ENCODE measurements at regions not wholly inside any gene's neighbourhood (a gene's known extent, or its start where the extent isn't known, plus 50 kb on each side); places are given as distances from the start of the nearest gene placed in this dataset.

DNA sequence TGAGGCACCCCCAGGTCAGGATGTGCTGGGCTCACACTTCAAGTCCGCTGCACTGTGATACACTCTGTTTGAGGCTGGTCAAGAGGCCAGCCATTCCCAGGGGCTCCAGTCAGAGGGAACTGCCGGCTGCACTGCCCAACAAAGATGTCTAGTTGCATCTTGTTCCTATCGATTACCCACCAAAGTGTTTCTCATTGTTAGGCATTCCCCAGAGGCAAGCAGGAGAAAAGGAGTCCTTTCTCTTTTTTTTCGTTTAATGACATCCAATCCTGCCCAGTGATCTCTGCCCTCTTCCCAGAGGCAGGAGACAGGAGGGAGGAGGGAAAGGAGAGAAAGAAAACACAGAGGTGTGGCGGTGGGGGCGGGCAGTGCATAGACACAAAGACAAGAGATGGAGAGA is 150.4 kb downstream of the OMA1 start:
- CTCF ChIA-PET: no interaction called here
- intact Hi-C loops (cut with micrococcal nuclease; ENCODE audit: unreplicated experiment): no loop called here
- Histone ChIP-seq H3K27me3 (replicated peaks; ENCODE audit: insufficient read depth, low read depth, low read length, poor library complexity) (no peaks in the 10 kb centered on the region), H3K36me3 (ENCODE audit: insufficient read depth, low read length, poor library complexity, severe bottlenecking) (no peaks in the 10 kb centered on the region), H3K9me3 (ENCODE audit: low read depth, low read length, poor library complexity, severe bottlenecking) (no peaks in the 10 kb centered on the region), H3K27ac (ENCODE audit: low read depth, low read length, poor library complexity, severe bottlenecking) (no peak overlapping the region), H3K4me1 (ENCODE audit: insufficient read depth, low read length, poor library complexity, severe bottlenecking) (peaks cover 16% of the 10 kb centered on the region), H3K4me3 (ENCODE audit: low read depth, low read length, poor library complexity, severe bottlenecking) (no peak overlapping the region)
- POLR2A ChIA-PET (ENCODE audit: low non-redundant PET): no interaction called here
- no peak for TF ChIP-seq EZH2 (IDR thresholded peaks at IDR 0.05; ENCODE audit: borderline replicate concordance, low read depth, low read length, poor library complexity, severe bottlenecking)
- TF ChIP-seq, protein P1, sequence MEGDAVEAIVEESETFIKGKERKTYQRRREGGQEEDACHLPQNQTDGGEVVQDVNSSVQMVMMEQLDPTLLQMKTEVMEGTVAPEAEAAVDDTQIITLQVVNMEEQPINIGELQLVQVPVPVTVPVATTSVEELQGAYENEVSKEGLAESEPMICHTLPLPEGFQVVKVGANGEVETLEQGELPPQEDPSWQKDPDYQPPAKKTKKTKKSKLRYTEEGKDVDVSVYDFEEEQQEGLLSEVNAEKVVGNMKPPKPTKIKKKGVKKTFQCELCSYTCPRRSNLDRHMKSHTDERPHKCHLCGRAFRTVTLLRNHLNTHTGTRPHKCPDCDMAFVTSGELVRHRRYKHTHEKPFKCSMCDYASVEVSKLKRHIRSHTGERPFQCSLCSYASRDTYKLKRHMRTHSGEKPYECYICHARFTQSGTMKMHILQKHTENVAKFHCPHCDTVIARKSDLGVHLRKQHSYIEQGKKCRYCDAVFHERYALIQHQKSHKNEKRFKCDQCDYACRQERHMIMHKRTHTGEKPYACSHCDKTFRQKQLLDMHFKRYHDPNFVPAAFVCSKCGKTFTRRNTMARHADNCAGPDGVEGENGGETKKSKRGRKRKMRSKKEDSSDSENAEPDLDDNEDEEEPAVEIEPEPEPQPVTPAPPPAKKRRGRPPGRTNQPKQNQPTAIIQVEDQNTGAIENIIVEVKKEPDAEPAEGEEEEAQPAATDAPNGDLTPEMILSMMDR (conservative IDR thresholded peaks at IDR 0.05; ENCODE audit: low read depth, low read length): no peak
- no peak for DNase-seq (ENCODE audit: low spot score)
- BruUV-seq (replicated peaks): no TSS peak

DNA sequence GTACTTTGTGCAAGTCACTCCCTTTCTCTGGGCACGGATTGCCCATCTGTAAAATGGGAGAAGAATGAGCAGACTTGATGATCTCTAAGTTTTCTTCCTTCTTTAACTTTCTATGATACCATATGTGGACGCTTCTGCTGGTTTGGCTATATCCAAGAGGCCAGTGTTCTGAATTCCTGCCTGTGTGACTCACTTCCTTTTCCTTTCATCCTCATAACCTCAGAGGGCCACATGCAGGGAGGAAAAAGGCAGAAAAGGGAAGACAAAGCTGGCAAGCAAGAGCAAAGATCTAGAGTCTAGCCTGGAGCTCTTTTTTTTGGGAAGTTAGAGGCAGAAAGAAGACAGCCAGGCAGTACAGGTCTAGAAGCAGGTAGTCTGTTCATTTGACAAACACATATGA is 151.2 kb downstream of the OMA1 start:
- CTCF ChIA-PET: no interaction called here
- intact Hi-C loops (cut with micrococcal nuclease; ENCODE audit: unreplicated experiment): loop anchor here (2.0 kb wide), 1 partner anchor 45 kb away; no protein-coding TSS in a partner anchor
- POLR2A ChIA-PET (ENCODE audit: low non-redundant PET): no interaction called here

DNA sequence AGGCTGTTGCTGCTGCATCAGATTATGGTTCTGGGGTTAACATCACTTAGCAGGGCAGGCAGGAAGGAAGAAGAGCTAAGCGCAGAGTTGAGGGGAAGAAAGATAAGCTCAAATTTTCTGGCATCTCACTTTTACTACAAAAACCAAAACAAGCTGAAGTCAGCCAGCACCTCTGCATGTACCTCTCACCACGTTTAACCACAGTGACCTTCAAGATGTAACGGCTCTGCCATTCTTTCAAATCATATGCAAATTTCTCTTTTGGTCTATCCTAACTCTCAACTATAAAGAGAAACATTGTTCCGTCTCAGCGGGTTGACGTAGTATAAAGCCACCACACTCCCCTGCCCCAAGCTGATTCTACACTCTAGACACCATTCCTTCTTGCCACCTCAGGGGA is 154.4 kb downstream of the OMA1 start:
- TF ChIP-seq EZH2 (IDR thresholded peaks at IDR 0.05; ENCODE audit: borderline replicate concordance, low read depth, low read length, poor library complexity, severe bottlenecking): no peak
- TF ChIP-seq, protein P1 (conservative IDR thresholded peaks at IDR 0.05; ENCODE audit: low read depth, low read length): no peak
- BruUV-seq (replicated peaks): no TSS peak
- intact Hi-C loops (cut with micrococcal nuclease; ENCODE audit: unreplicated experiment): no loop called here
- H3K36me3 ChIP-seq (ENCODE audit: insufficient read depth, low read length, poor library complexity, severe bottlenecking): no peaks in the 10 kb centered on the region
- no peak overlapping the region for H3K27ac ChIP-seq (ENCODE audit: low read depth, low read length, poor library complexity, severe bottlenecking)
- no peaks in the 10 kb centered on the region for H3K27me3 ChIP-seq (replicated peaks; ENCODE audit: insufficient read depth, low read depth, low read length, poor library complexity)
- CTCF ChIA-PET: no interaction called here
- POLR2A ChIA-PET (ENCODE audit: low non-redundant PET): interaction anchor here (0.5 kb wide), 1 partner anchor 1688 kb away, joined by 3 read pairs; no protein-coding TSS in a partner anchor
- H3K4me3 ChIP-seq (ENCODE audit: low read depth, low read length, poor library complexity, severe bottlenecking): no peak overlapping the region
- H3K4me1 ChIP-seq (ENCODE audit: insufficient read depth, low read length, poor library complexity, severe bottlenecking): peaks cover 16% of the 10 kb centered on the region
- no peak for DNase-seq (ENCODE audit: low spot score)
- H3K9me3 ChIP-seq (ENCODE audit: low read depth, low read length, poor library complexity, severe bottlenecking): no peaks in the 10 kb centered on the region

More for the DNA sequence above, 151.2 kb downstream of the OMA1 start:
- no peaks in the 10 kb centered on the region for H3K9me3 ChIP-seq (ENCODE audit: low read depth, low read length, poor library complexity, severe bottlenecking)
- H3K4me3 ChIP-seq (ENCODE audit: low read depth, low read length, poor library complexity, severe bottlenecking): no peak overlapping the region
- TF ChIP-seq EZH2 (IDR thresholded peaks at IDR 0.05; ENCODE audit: borderline replicate concordance, low read depth, low read length, poor library complexity, severe bottlenecking): no peak
- TF ChIP-seq, protein P1 (conservative IDR thresholded peaks at IDR 0.05; ENCODE audit: low read depth, low read length): no peak
- DNase-seq (ENCODE audit: low spot score): peak; percentile 94
- BruUV-seq (replicated peaks): no TSS peak
- no peaks in the 10 kb centered on the region for H3K27me3 ChIP-seq (replicated peaks; ENCODE audit: insufficient read depth, low read depth, low read length, poor library complexity)
- H3K4me1 ChIP-seq (ENCODE audit: insufficient read depth, low read length, poor library complexity, severe bottlenecking): peaks cover 16% of the 10 kb centered on the region
- H3K36me3 ChIP-seq (ENCODE audit: insufficient read depth, low read length, poor library complexity, severe bottlenecking): no peaks in the 10 kb centered on the region
- peak overlapping the region; percentile 12 for H3K27ac ChIP-seq (ENCODE audit: low read depth, low read length, poor library complexity, severe bottlenecking)
